Neural progenitor cell (in vitro differentiated cells): ENCODE measurements at regions not wholly inside any gene's neighbourhood (a gene's known extent, or its start where the extent isn't known, plus 50 kb on each side); places are given as distances from the start of the nearest gene placed in this dataset.

ENCODE experiments used
- DNase-seq: peaks from one replicate; pipeline ENCODE4 v3.0.0-alpha.2; 2016; ENCODE audit warnings: low spot score
- H2AFZ ChIP-seq: fragments of 200-600 bp; sonication (generic); replicated peaks from 2 replicates; pipeline ENCODE4 v1.6.1; 2016; ENCODE audit warnings: antibody characterized with exemption
- H3F3A ChIP-seq: fragments of 200-600 bp; sonication (generic); 2 replicates; pipeline ENCODE4 v1.6.1; 2016; ENCODE audit warnings: antibody characterized with exemption, low read depth
- H3K27ac ChIP-seq: fragments of 200-600 bp; sonication (generic); 2 replicates; pipeline ENCODE4 v1.5.1; 2016; ENCODE audit warnings: mild to moderate bottlenecking
- H3K27me3 ChIP-seq: fragments of 200-600 bp; sonication (generic); 2 replicates; pipeline ENCODE4 v1.6.1; 2016; ENCODE audit warnings: mild to moderate bottlenecking, moderate library complexity
- H3K36me3 ChIP-seq: fragments of 200-600 bp; sonication (generic); 2 replicates; pipeline ENCODE4 v1.5.1; 2016
- H3K4me1 ChIP-seq: fragments of 200-600 bp; sonication (generic); 2 replicates; pipeline ENCODE4 v1.6.1; 2016; ENCODE audit warnings: mixed run types
- H3K4me2 ChIP-seq: fragments of 200-600 bp; sonication (generic); 2 replicates; pipeline ENCODE4 v1.6.1; 2016
- H3K4me3 ChIP-seq: fragments of 200-600 bp; sonication (generic); 2 replicates; pipeline ENCODE4 v1.5.1; 2016
- H3K79me2 ChIP-seq: fragments of 200-600 bp; sonication (generic); 2 replicates; pipeline ENCODE4 v1.6.1; 2016; ENCODE audit warnings: low read depth
- H3K9ac ChIP-seq: fragments of 200-600 bp; sonication (generic); 2 replicates; pipeline ENCODE4 v1.6.1; 2016
- H3K9me3 ChIP-seq: fragments of 200-600 bp; sonication (generic); 2 replicates; pipeline ENCODE4 v1.5.1; 2016; ENCODE audit warnings: low read depth
- H4K20me1 ChIP-seq: fragments of 200-600 bp; sonication (generic); 2 replicates; pipeline ENCODE4 v1.6.1; 2016; ENCODE audit warnings: low read depth
- H3K27ac Mint-ChIP-seq: 3 replicates; pipeline ENCODE4 v1.8.0; 2021; ENCODE audit warnings: mixed read lengths
- H3K27me3 Mint-ChIP-seq: 2 replicates; pipeline ENCODE4 v1.8.0; 2022; ENCODE audit warnings: low read depth, mild to moderate bottlenecking, inconsistent platforms, moderate library complexity, mixed read lengths; ENCODE audit not compliant: insufficient read depth
- H3K36me3 Mint-ChIP-seq: 3 replicates; pipeline ENCODE4 v1.8.0; 2021; ENCODE audit warnings: mixed read lengths
- H3K4me1 Mint-ChIP-seq: 3 replicates; pipeline ENCODE4 v1.8.0; 2021; ENCODE audit warnings: mixed read lengths
- H3K4me3 Mint-ChIP-seq: 3 replicates; pipeline ENCODE4 v1.8.0; 2021; ENCODE audit warnings: mild to moderate bottlenecking, moderate library complexity, mixed read lengths
- H3K9me3 Mint-ChIP-seq: 3 replicates; pipeline ENCODE4 v1.8.0; 2020; ENCODE audit warnings: mixed read lengths
- CTCF ChIP-seq: fragments of 200-600 bp; sonication (generic); IDR thresholded peaks from 2 replicates; pipeline ENCODE4 v1.5.1; 2017; ENCODE audit warnings: antibody characterized with exemption, mild to moderate bottlenecking
- EZH2 ChIP-seq: fragments of 200-600 bp; sonication (generic); IDR thresholded peaks from 2 replicates; pipeline ENCODE4 v1.6.1; 2017; ENCODE audit warnings: antibody characterized with exemption, mild to moderate bottlenecking, moderate library complexity
- EZH2phosphoT487 ChIP-seq: fragments of 200-600 bp; sonication (generic); IDR thresholded peaks from 2 replicates; pipeline ENCODE4 v1.6.1; 2017; ENCODE audit warnings: antibody characterized with exemption

GRCh38 chr6:133042550-133043120 lies 198.5 kb upstream of the EYA4 start:
- no peaks in the 10 kb centered on the region for H3K27me3 Mint-ChIP-seq
- Histone ChIP-seq H3K9me3 (no peaks in the 10 kb centered on the region), H3K79me2 (no peaks in the 10 kb centered on the region), H3K4me2 (no peak overlapping the region), H3K27me3 (no peaks in the 10 kb centered on the region), H3K4me1 (no peaks in the 10 kb centered on the region), H3K36me3 (no peaks in the 10 kb centered on the region), H3K9ac (no peak overlapping the region), H3F3A (no peaks in the 10 kb centered on the region), H4K20me1 (no peaks in the 10 kb centered on the region), H3K27ac (no peak overlapping the region), H3K4me3 (no peak overlapping the region), H2AFZ (peak overlapping the region; percentile 80)
- no peaks in the 10 kb centered on the region for H3K9me3 Mint-ChIP-seq
- no peak overlapping the region for H3K4me3 Mint-ChIP-seq
- H3K4me1 Mint-ChIP-seq: peaks cover 9% of the 10 kb centered on the region
- H3K36me3 Mint-ChIP-seq: no peaks in the 10 kb centered on the region
- DNase-seq: no peak
- TF ChIP-seq EZH2phosphoT487 (no peak), CTCF (no peak)
- no peak overlapping the region for H3K27ac Mint-ChIP-seq

- no peaks in the 10 kb centered on the region for H3K9me3 Mint-ChIP-seq
- Histone ChIP-seq H3K9ac (no peak overlapping the region), H2AFZ (no peak overlapping the region), H3K9me3 (no peaks in the 10 kb centered on the region), H3K27ac (no peak overlapping the region), H3K36me3 (no peaks in the 10 kb centered on the region), H3K4me3 (no peak overlapping the region), H3F3A (no peaks in the 10 kb centered on the region), H4K20me1 (no peaks in the 10 kb centered on the region), H3K4me2 (no peak overlapping the region), H3K4me1 (no peaks in the 10 kb centered on the region), H3K79me2 (no peaks in the 10 kb centered on the region), H3K27me3 (no peaks in the 10 kb centered on the region)
- DNase-seq: no peak
- TF ChIP-seq EZH2: no peak
- TF ChIP-seq CTCF: no peak
- TF ChIP-seq EZH2phosphoT487: no peak
- no peak overlapping the region for H3K27ac Mint-ChIP-seq
- H3K36me3 Mint-ChIP-seq: no peaks in the 10 kb centered on the region
- no peaks in the 10 kb centered on the region for H3K4me1 Mint-ChIP-seq
- no peak overlapping the region for H3K4me3 Mint-ChIP-seq
- H3K27me3 Mint-ChIP-seq: no peaks in the 10 kb centered on the region
Measured at GRCh38 chr6:133046576-133046975, 194.6 kb upstream of the EYA4 start.

GRCh38 chr6:133047065-133047665 lies 194.0 kb upstream of the EYA4 start:
- Histone ChIP-seq H3F3A (no peaks in the 10 kb centered on the region), H3K27me3 (no peaks in the 10 kb centered on the region), H3K4me3 (no peak overlapping the region), H3K79me2 (no peaks in the 10 kb centered on the region), H3K36me3 (no peaks in the 10 kb centered on the region), H2AFZ (no peak overlapping the region), H3K27ac (no peak overlapping the region), H3K9me3 (no peaks in the 10 kb centered on the region), H4K20me1 (no peaks in the 10 kb centered on the region), H3K4me2 (no peak overlapping the region), H3K4me1 (no peaks in the 10 kb centered on the region), H3K9ac (no peak overlapping the region)
- H3K4me1 Mint-ChIP-seq: no peaks in the 10 kb centered on the region
- no peaks in the 10 kb centered on the region for H3K36me3 Mint-ChIP-seq
- no peak for TF ChIP-seq EZH2phosphoT487
- DNase-seq: no peak
- H3K27ac Mint-ChIP-seq: no peak overlapping the region
- no peaks in the 10 kb centered on the region for H3K9me3 Mint-ChIP-seq
- no peak overlapping the region for H3K4me3 Mint-ChIP-seq
- no peaks in the 10 kb centered on the region for H3K27me3 Mint-ChIP-seq

- H3K4me3 Mint-ChIP-seq: no peak overlapping the region
- H3K27ac Mint-ChIP-seq: no peak overlapping the region
Measured at GRCh38 chr6:133047706-133048105, 193.5 kb upstream of the EYA4 start.

More at GRCh38 chr6:133047706-133048105, 193.5 kb upstream of the EYA4 start:
- Histone ChIP-seq H3K4me3 (no peak overlapping the region), H3F3A (no peaks in the 10 kb centered on the region), H3K27ac (no peak overlapping the region), H3K27me3 (no peaks in the 10 kb centered on the region), H3K4me1 (no peaks in the 10 kb centered on the region), H4K20me1 (no peaks in the 10 kb centered on the region), H3K36me3 (no peaks in the 10 kb centered on the region), H3K9ac (no peak overlapping the region), H3K4me2 (no peak overlapping the region), H2AFZ (no peak overlapping the region), H3K79me2 (no peaks in the 10 kb centered on the region), H3K9me3 (no peaks in the 10 kb centered on the region)
- no peak for DNase-seq
- Mint-ChIP-seq H3K9me3 (no peaks in the 10 kb centered on the region), H3K36me3 (no peaks in the 10 kb centered on the region), H3K27me3 (no peaks in the 10 kb centered on the region), H3K4me1 (no peaks in the 10 kb centered on the region)
- TF ChIP-seq EZH2phosphoT487 (no peak), EZH2 (no peak), CTCF (no peak)
